ENCODE measurements at regions not wholly inside any gene's neighbourhood (a gene's known extent, or its start where the extent isn't known, plus 50 kb on each side); places are given as distances from the start of the nearest gene placed in this dataset.

- TF ChIP-seq CTCF (IDR thresholded peaks at IDR 0.05) (no peak), POLR2A (IDR thresholded peaks at IDR 0.05) (no peak), POLR2AphosphoS5 (IDR thresholded peaks at IDR 0.05) (no peak)
Observed at GRCh38 chr6:170034294-170034693, 256.6 kb downstream of the DLL1 start.

Data from upper lobe of left lung (tissue), 4 donors.